CD4-positive, alpha-beta T cell (primary cell): ENCODE measurements at regions not wholly inside any gene's neighbourhood (a gene's known extent, or its start where the extent isn't known, plus 50 kb on each side); places are given as distances from the start of the nearest gene placed in this dataset.

Source experiments
- ATAC-seq: fragments of 200-7000 bp; cut with Tn5 transposase; one replicate; pipeline ENCODE4 v1.10.0; 2022; ENCODE audit warnings: mild to moderate bottlenecking; ENCODE audit not compliant: poor library complexity
- CTCF ChIA-PET: fragments of 350-600 bp; sonication (Branson Sonifier 250); formaldehyde crosslinking; loops from one replicate; lab custom pipeline; 2021; ENCODE audit warnings: antibody characterized with exemption, inconsistent platforms; lab: Charles Lee
- POLR2A ChIA-PET: fragments of 350-600 bp; sonication (Branson Sonifier 250); formaldehyde crosslinking; loops from one replicate; lab custom pipeline; 2021; ENCODE audit warnings: antibody characterized with exemption, inconsistent platforms; lab: Charles Lee
- DNase-seq, 14 experiments: peaks; one replicate each; pipeline ENCODE4 v3.0.0-alpha.2; 2013 to 2020; ENCODE audit warnings: mixed read lengths in 2 of 14
- H3K27ac ChIP-seq, 2 donors: one replicate each; pipeline versions ENCODE4 v1.5.1 to v1.7.0; 2013; ENCODE audit warnings: low read length in 2 of 2, low read depth in 1 of 2, mild to moderate bottlenecking in 1 of 2
- H3K27me3 ChIP-seq, 2 experiments: 1 replicate in 1 of 2; 2 replicates in 1 of 2; pipeline versions ENCODE4 v1.6.1 to v1.7.0; 2013; ENCODE audit warnings: low read length in 2 of 2, control low read depth in 1 of 2, mild to moderate bottlenecking in 1 of 2, moderate library complexity in 1 of 2; ENCODE audit not compliant: insufficient read depth in 2 of 2, control insufficient read depth in 1 of 2
- H3K36me3 ChIP-seq: one replicate; pipeline ENCODE4 v1.6.1; 2013; ENCODE audit warnings: low read length, control low read depth; ENCODE audit not compliant: insufficient read depth
- H3K4me1 ChIP-seq: one replicate; pipeline ENCODE4 v1.6.1; 2013; ENCODE audit warnings: low read length, control low read depth; ENCODE audit not compliant: insufficient read depth
- H3K4me3 ChIP-seq: one replicate; pipeline ENCODE4 v1.5.1; 2013; ENCODE audit warnings: mild to moderate bottlenecking, low read length, moderate library complexity
- H3K9me3 ChIP-seq, 2 experiments: 1 replicate in 1 of 2; 2 replicates in 1 of 2; pipeline versions ENCODE4 v1.6.1 to v1.7.0; 2013; ENCODE audit warnings: low read length in 2 of 2, mild to moderate bottlenecking in 2 of 2, control low read depth in 1 of 2, moderate library complexity in 1 of 2; ENCODE audit not compliant: control insufficient read depth in 1 of 2, insufficient read depth in 1 of 2
- H3K27ac Mint-ChIP-seq: one replicate; pipeline ENCODE4 v1.8.0; 2020; ENCODE audit warnings: mixed read lengths
- H3K27me3 Mint-ChIP-seq: one replicate; pipeline ENCODE4 v1.8.0; 2021; ENCODE audit warnings: mixed read lengths
- H3K36me3 Mint-ChIP-seq: one replicate; pipeline ENCODE4 v1.8.0; 2021; ENCODE audit warnings: low read depth, mixed read lengths
- H3K4me1 Mint-ChIP-seq: one replicate; pipeline ENCODE4 v1.8.0; 2021; ENCODE audit warnings: low read depth, mixed read lengths
- H3K4me3 Mint-ChIP-seq: one replicate; pipeline ENCODE4 v1.8.0; 2020; ENCODE audit warnings: mild to moderate bottlenecking, mixed read lengths
- H3K9me3 Mint-ChIP-seq: one replicate; pipeline ENCODE4 v1.8.0; 2020; ENCODE audit warnings: mixed read lengths
- intact Hi-C, 2 experiments: fragments of 100-400 bp; cut with DNase I in 1 of 2; cut with micrococcal nuclease in 1 of 2; formaldehyde crosslinking; loops; one replicate each; pipeline versions ENCODE4 v1.15.1 to v1.9.0; 2023 to 2025; cut with DNase I, micrococcal nuclease
- TF ChIP-seq, protein P1 (sequence below): fragments of 200-600 bp; IDR thresholded peaks from one replicate; pipeline ENCODE4 v1.8.0; 2022; ENCODE audit warnings: antibody characterized with exemption, mild to moderate bottlenecking

DNA sequence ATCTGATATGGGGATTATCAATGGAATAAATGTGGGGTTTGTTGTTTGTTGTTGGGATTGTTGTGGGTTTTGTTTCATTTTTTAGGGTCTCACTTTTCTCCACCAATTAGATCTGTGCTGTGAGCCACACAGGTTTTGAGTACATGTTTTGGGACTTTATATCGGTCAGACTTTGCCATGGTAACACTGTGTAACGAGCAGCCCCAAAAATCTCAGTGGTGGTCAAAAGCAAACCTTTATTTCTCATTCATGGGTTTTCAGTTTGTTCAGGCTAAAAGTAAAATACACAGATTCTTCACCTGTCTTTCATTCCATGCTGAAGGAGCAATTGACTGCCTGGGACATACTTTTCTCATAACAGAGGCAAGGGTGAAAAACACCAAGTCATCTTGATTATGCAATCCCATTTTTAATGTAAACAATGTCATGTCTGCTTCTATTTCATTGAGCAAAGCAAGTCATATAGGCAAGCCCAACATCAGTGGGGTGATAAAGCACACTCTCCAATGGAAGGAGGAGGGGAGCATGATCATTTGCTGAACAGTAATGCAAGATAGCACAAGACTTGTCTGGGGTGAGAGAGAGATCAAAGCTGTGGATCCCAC, 101.1 kb upstream of the PLCB4 start:
- Mint-ChIP-seq H3K4me3 (no peak overlapping the region), H3K9me3 (peaks cover 2% of the 10 kb centered on the region), H3K36me3 (no peaks in the 10 kb centered on the region), H3K27ac (no peak overlapping the region), H3K27me3 (no peaks in the 10 kb centered on the region), H3K4me1 (no peaks in the 10 kb centered on the region)
- ChIA-PET POLR2A (no interaction called here), CTCF (no interaction called here)
- intact Hi-C loops = no loop called here
- no peak for DNase-seq
- no peaks in the 10 kb centered on the region for H3K36me3 ChIP-seq
- no peaks in the 10 kb centered on the region for H3K4me1 ChIP-seq
- no peaks in the 10 kb centered on the region for H3K9me3 ChIP-seq
- no peak for ATAC-seq
- TF ChIP-seq, protein P1, sequence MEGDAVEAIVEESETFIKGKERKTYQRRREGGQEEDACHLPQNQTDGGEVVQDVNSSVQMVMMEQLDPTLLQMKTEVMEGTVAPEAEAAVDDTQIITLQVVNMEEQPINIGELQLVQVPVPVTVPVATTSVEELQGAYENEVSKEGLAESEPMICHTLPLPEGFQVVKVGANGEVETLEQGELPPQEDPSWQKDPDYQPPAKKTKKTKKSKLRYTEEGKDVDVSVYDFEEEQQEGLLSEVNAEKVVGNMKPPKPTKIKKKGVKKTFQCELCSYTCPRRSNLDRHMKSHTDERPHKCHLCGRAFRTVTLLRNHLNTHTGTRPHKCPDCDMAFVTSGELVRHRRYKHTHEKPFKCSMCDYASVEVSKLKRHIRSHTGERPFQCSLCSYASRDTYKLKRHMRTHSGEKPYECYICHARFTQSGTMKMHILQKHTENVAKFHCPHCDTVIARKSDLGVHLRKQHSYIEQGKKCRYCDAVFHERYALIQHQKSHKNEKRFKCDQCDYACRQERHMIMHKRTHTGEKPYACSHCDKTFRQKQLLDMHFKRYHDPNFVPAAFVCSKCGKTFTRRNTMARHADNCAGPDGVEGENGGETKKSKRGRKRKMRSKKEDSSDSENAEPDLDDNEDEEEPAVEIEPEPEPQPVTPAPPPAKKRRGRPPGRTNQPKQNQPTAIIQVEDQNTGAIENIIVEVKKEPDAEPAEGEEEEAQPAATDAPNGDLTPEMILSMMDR = no peak
- H3K4me3 ChIP-seq = no peak overlapping the region
- no peaks in the 10 kb centered on the region for H3K27me3 ChIP-seq
- no peak overlapping the region for H3K27ac ChIP-seq

DNA sequence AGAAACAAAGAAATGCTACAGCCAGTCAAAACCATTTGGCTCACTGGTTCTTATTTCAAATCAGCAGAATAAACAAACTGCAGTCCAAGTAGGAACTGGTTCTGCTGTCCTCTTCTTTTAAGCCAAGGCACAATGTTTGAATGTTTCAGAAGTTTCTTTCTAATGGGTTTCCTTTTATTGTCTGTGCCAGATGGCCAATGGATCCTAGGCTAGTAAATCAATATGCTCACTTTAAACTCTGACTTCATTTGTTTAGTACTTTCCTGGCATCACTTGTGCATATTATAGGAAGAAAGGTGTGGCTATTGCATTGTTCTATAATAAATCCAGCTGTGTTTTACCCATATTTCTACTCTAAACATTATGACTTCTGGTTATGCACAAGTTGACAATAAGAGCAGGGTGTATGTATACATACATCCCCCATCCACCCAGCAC, 99.7 kb upstream of the PLCB4 start:
- H3K9me3 Mint-ChIP-seq = peaks cover 2% of the 10 kb centered on the region
- Histone ChIP-seq H3K9me3 (no peaks in the 10 kb centered on the region), H3K27me3 (no peaks in the 10 kb centered on the region), H3K4me3 (no peak overlapping the region), H3K27ac (no peak overlapping the region), H3K4me1 (no peaks in the 10 kb centered on the region), H3K36me3 (no peaks in the 10 kb centered on the region)
- H3K4me1 Mint-ChIP-seq = no peaks in the 10 kb centered on the region
- ATAC-seq (no peak), DNase-seq (no peak)
- POLR2A ChIA-PET = no interaction called here
- H3K4me3 Mint-ChIP-seq = no peak overlapping the region
- H3K36me3 Mint-ChIP-seq = no peaks in the 10 kb centered on the region
- CTCF ChIA-PET = no interaction called here
- H3K27me3 Mint-ChIP-seq = no peaks in the 10 kb centered on the region
- no peak overlapping the region for H3K27ac Mint-ChIP-seq
- intact Hi-C loops = no loop called here
- TF ChIP-seq, protein P1 = no peak

DNA sequence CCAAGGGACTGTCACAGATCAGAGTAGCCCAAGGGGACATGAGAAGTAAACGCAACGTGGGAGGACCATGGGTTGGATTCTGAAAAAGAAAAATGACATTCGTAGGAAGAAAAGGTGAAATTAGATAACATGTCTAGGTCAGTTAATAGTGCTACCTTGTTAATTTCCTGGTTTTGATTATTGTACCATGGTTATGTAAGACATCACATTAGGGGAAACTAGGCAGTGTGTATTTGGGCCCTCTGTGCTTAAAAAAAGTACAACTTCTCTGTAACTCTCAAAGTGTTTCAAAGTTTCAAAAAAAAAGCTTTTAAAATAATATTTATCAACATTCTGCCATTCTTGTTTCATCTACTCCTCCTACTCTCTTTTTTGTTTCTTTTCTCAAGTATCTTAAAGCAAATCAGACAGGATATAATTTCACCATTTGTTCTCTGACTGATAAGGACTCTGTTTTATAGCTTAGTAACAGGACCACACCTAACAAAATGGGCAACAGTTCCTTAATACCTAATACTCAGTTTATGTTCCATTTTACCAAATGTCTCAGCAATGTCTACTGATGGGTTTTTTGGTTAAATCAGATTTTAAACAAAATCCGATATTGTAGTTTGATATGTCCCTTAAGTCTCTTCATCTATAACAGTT, 97.1 kb upstream of the PLCB4 start:
- no peaks in the 10 kb centered on the region for H3K36me3 Mint-ChIP-seq
- ATAC-seq = no peak
- TF ChIP-seq, protein P1 = no peak
- intact Hi-C loops = no loop called here
- CTCF ChIA-PET = no interaction called here
- H3K27ac Mint-ChIP-seq = no peak overlapping the region
- H3K4me3 Mint-ChIP-seq = no peak overlapping the region
- DNase-seq = no peak
- no peaks in the 10 kb centered on the region for H3K9me3 ChIP-seq
- H3K36me3 ChIP-seq = no peaks in the 10 kb centered on the region
- peaks cover 2% of the 10 kb centered on the region for H3K9me3 Mint-ChIP-seq
- H3K27me3 ChIP-seq = no peaks in the 10 kb centered on the region
- H3K4me1 ChIP-seq = no peaks in the 10 kb centered on the region
- H3K27me3 Mint-ChIP-seq = no peaks in the 10 kb centered on the region
- POLR2A ChIA-PET = no interaction called here
- H3K4me3 ChIP-seq = no peak overlapping the region
- H3K4me1 Mint-ChIP-seq = no peaks in the 10 kb centered on the region
- no peak overlapping the region for H3K27ac ChIP-seq
